ENCODE measurements at regions not wholly inside any gene's neighbourhood (a gene's known extent, or its start where the extent isn't known, plus 50 kb on each side); places are given as distances from the start of the nearest gene placed in this dataset.

- Mint-ChIP-seq H3K36me3 (no peaks in the 10 kb centered on the region), H3K27ac (no peak overlapping the region), H3K4me3 (no peak overlapping the region), H3K9me3 (peaks cover 0 to 19% (median 2%) of the 10 kb centered on the region in 7 donors), H3K4me1 (no peaks in the 10 kb centered on the region), H3K27me3 (ENCODE audit: low read depth in 3 of 3) (peaks cover 0 to 6% (median 3%) of the 10 kb centered on the region in 3 donors)
- Histone ChIP-seq H3K4me2 (replicated peaks; ENCODE audit: extremely low read depth, low read length, poor library complexity, severe bottlenecking) (no peak overlapping the region), H4K20me1 (ENCODE audit: insufficient read depth, low read length) (no peaks in the 10 kb centered on the region), H3K36me3 (replicated peaks in 1 of 2; ENCODE audit: control insufficient read depth in 1 of 2, insufficient read depth in 2 of 2, low read length in 2 of 2) (no peaks in the 10 kb centered on the region), H3K79me2 (ENCODE audit: insufficient read depth, low read length) (no peaks in the 10 kb centered on the region), H2AFZ (ENCODE audit: insufficient read depth, low read depth, low read length, poor library complexity, severe bottlenecking) (no peak overlapping the region), H3K4me3 (replicated peaks in 1 of 3; ENCODE audit: low read depth in 2 of 3, low read length in 3 of 3) (no peak overlapping the region), H3K4me1 (ENCODE audit: control insufficient read depth in 1 of 2, insufficient read depth in 2 of 2, low read length in 2 of 2) (no peaks in the 10 kb centered on the region), H3K9ac (ENCODE audit: insufficient read depth, low read length, poor library complexity, severe bottlenecking) (no peak overlapping the region), H3K27ac (ENCODE audit: low read depth in 1 of 2, low read length in 2 of 2) (no peak overlapping the region), H3K9me3 (replicated peaks in 1 of 2; ENCODE audit: control insufficient read depth in 1 of 2, insufficient read depth in 1 of 2, low read length in 2 of 2) (peaks cover 4 to 7% of the 10 kb centered on the region in 2 donors), H3K27me3 (ENCODE audit: control insufficient read depth in 2 of 2, insufficient read depth in 2 of 2, low read length in 2 of 2) (no peaks in the 10 kb centered on the region)
- TF ChIP-seq CTCF (IDR thresholded peaks at IDR 0.05): no peak
- 90% methylated on average over 2 of the region's 4 CpGs for WGBS (ENCODE audit: insufficient coverage)
- no peak for DNase-seq
- intact Hi-C loops (cut with micrococcal nuclease): no loop called here
These were observed 187.0 kb downstream of the SMIM20 start for GRCh38 chr4:26101011-26101410.

- H3K36me3 Mint-ChIP-seq: no peaks in the 10 kb centered on the region
- DNase-seq: no peak
- H3K4me1 ChIP-seq (ENCODE audit: control insufficient read depth in 1 of 2, insufficient read depth in 2 of 2, low read length in 2 of 2): no peaks in the 10 kb centered on the region
These were observed 190.2 kb downstream of the SMIM20 start for GRCh38 chr4:26104056-26104685.

More at GRCh38 chr4:26104056-26104685, 190.2 kb downstream of the SMIM20 start:
- H3K4me3 Mint-ChIP-seq: no peak overlapping the region
- no peak overlapping the region for H3K27ac Mint-ChIP-seq
- intact Hi-C loops (cut with micrococcal nuclease): no loop called here
- Histone ChIP-seq H3K36me3 (replicated peaks in 1 of 2; ENCODE audit: control insufficient read depth in 1 of 2, insufficient read depth in 2 of 2, low read length in 2 of 2) (no peaks in the 10 kb centered on the region), H3K27me3 (ENCODE audit: control insufficient read depth in 2 of 2, insufficient read depth in 2 of 2, low read length in 2 of 2) (peaks cover 0 to 3% of the 10 kb centered on the region in 2 donors), H3K9me3 (replicated peaks in 1 of 2; ENCODE audit: control insufficient read depth in 1 of 2, insufficient read depth in 1 of 2, low read length in 2 of 2) (no peaks in the 10 kb centered on the region), H4K20me1 (ENCODE audit: insufficient read depth, low read length) (no peaks in the 10 kb centered on the region), H3K4me3 (replicated peaks in 1 of 3; ENCODE audit: low read depth in 2 of 3, low read length in 3 of 3) (no peak overlapping the region), H3K4me2 (replicated peaks; ENCODE audit: extremely low read depth, low read length, poor library complexity, severe bottlenecking) (no peak overlapping the region), H2AFZ (ENCODE audit: insufficient read depth, low read depth, low read length, poor library complexity, severe bottlenecking) (no peak overlapping the region), H3K9ac (ENCODE audit: insufficient read depth, low read length, poor library complexity, severe bottlenecking) (no peak overlapping the region), H3K79me2 (ENCODE audit: insufficient read depth, low read length) (no peaks in the 10 kb centered on the region), H3K27ac (ENCODE audit: low read depth in 1 of 2, low read length in 2 of 2) (no peak overlapping the region)
- WGBS (ENCODE audit: insufficient coverage): no CpG with 5 or more reads among the region's 3 CpGs
- no peaks in the 10 kb centered on the region for H3K4me1 Mint-ChIP-seq
- peaks cover 0 to 6% (median 0%) of the 10 kb centered on the region in 7 donors for H3K9me3 Mint-ChIP-seq
- H3K27me3 Mint-ChIP-seq (ENCODE audit: low read depth in 3 of 3): peaks cover 5 to 15% (median 7%) of the 10 kb centered on the region in 3 donors
- no peak for TF ChIP-seq CTCF (IDR thresholded peaks at IDR 0.05)

Data from CD14-positive monocyte (primary cell).